HG03442 (cell line): ENCODE measurements at regions not wholly inside any gene's neighbourhood (a gene's known extent, or its start where the extent isn't known, plus 50 kb on each side); places are given as distances from the start of the nearest gene placed in this dataset.
A peak's percentile ranks its signal among the peaks of the same experiment; 100 is the strongest.

Experiments used
- ATAC-seq: cut with Tn5 transposase; IDR thresholded peaks from one replicate; pipeline ENCODE4 v1.9.1; 2021; ENCODE audit warnings: mild to moderate bottlenecking, moderate library complexity; ENCODE audit not compliant: unreplicated experiment

GRCh38 chr5:53323943-53324642 lies 156.3 kb upstream of the FST start:
- peak; percentile 53 for ATAC-seq

GRCh38 chr5:53326424-53327153 lies 153.8 kb upstream of the FST start:
- no peak for ATAC-seq

GRCh38 chr5:53327811-53328334 lies 152.6 kb upstream of the FST start:
- ATAC-seq, result no peak

- ATAC-seq, result no peak
These were observed 149.9 kb upstream of the FST start for GRCh38 chr5:53330491-53330890.

GRCh38 chr5:53331463-53331862 lies 149.0 kb upstream of the FST start:
- no peak for ATAC-seq

GRCh38 chr5:53333160-53333559 lies 147.3 kb upstream of the FST start:
- no peak for ATAC-seq

- no peak for ATAC-seq
These were observed 145.9 kb upstream of the FST start for GRCh38 chr5:53334431-53334941.

GRCh38 chr5:53335115-53335514 lies 145.3 kb upstream of the FST start:
- no peak for ATAC-seq

GRCh38 chr5:53337827-53338226 lies 142.6 kb upstream of the FST start:
- no peak for ATAC-seq

GRCh38 chr5:53338971-53339370 lies 141.5 kb upstream of the FST start:
- ATAC-seq, result no peak

GRCh38 chr5:53339962-53340540 lies 140.4 kb upstream of the FST start:
- ATAC-seq, result no peak

- ATAC-seq, result no peak
These were observed 139.3 kb upstream of the FST start for GRCh38 chr5:53340956-53341750.

GRCh38 chr5:53342236-53342635 lies 138.2 kb upstream of the FST start:
- no peak for ATAC-seq

GRCh38 chr5:53343187-53343586 lies 137.2 kb upstream of the FST start:
- no peak for ATAC-seq

- ATAC-seq, result no peak
These were observed 130.1 kb upstream of the FST start for GRCh38 chr5:53350368-53350767.

GRCh38 chr5:53350991-53351770 lies 129.2 kb upstream of the FST start:
- no peak for ATAC-seq

GRCh38 chr5:53355316-53355715 lies 125.1 kb upstream of the FST start:
- ATAC-seq, result no peak

GRCh38 chr5:53355931-53356330 lies 124.5 kb upstream of the FST start:
- no peak for ATAC-seq

- ATAC-seq, result peak; percentile 60
These were observed 123.0 kb upstream of the FST start for GRCh38 chr5:53357439-53357838.

- no peak for ATAC-seq
These were observed 121.6 kb upstream of the FST start for GRCh38 chr5:53358794-53359193.
